Astrocyte of the spinal cord (primary cell): ENCODE measurements at regions not wholly inside any gene's neighbourhood (a gene's known extent, or its start where the extent isn't known, plus 50 kb on each side); places are given as distances from the start of the nearest gene placed in this dataset.

Source experiments
- DNase-seq: peaks from one replicate; pipeline ENCODE4 v3.0.0; 2011; ENCODE audit warnings: low read depth, low spot score
- H3K4me3 ChIP-seq: 2 replicates; pipeline ENCODE4 v1.5.1; 2011; ENCODE audit warnings: low read depth, mild to moderate bottlenecking, low read length, moderate library complexity
- CTCF ChIP-seq: IDR thresholded peaks from 2 replicates; pipeline ENCODE4 v1.5.1; 2012; ENCODE audit warnings: low read depth, mild to moderate bottlenecking, low read length, inconsistent platforms
- in situ Hi-C: cut with HindIII; loops from 2 replicates; pipeline ENCODE4 v1.10.0; 2017; ENCODE audit warnings: low sequenced_read_pairs

- in situ Hi-C loops = no loop called here
- TF ChIP-seq CTCF = no peak
- no peak for DNase-seq
- no peak overlapping the region for H3K4me3 ChIP-seq
Measured at GRCh38 chr9:80097476-80097875, 525.7 kb downstream of the TLE4 start.

GRCh38 chr9:80094176-80094771 lies 522.5 kb downstream of the TLE4 start:
- no peak for DNase-seq
- no peak for TF ChIP-seq CTCF
- in situ Hi-C loops = no loop called here

GRCh38 chr9:80093695-80094094 lies 521.9 kb downstream of the TLE4 start:
- TF ChIP-seq CTCF = no peak
- no peak overlapping the region for H3K4me3 ChIP-seq
- DNase-seq = no peak
- in situ Hi-C loops = no loop called here

More at GRCh38 chr9:80094176-80094771, 522.5 kb downstream of the TLE4 start:
- no peak overlapping the region for H3K4me3 ChIP-seq

GRCh38 chr9:80091526-80091925 lies 519.8 kb downstream of the TLE4 start:
- H3K4me3 ChIP-seq = no peak overlapping the region
- no peak for TF ChIP-seq CTCF
- in situ Hi-C loops = no loop called here
- no peak for DNase-seq

GRCh38 chr9:80090317-80090716 lies 518.6 kb downstream of the TLE4 start:
- H3K4me3 ChIP-seq = no peak overlapping the region
- no peak for TF ChIP-seq CTCF
- in situ Hi-C loops = no loop called here
- DNase-seq = no peak

- H3K4me3 ChIP-seq = no peak overlapping the region
- no peak for DNase-seq
- no peak for TF ChIP-seq CTCF
- in situ Hi-C loops = no loop called here
Measured at GRCh38 chr9:80086822-80087345, 515.1 kb downstream of the TLE4 start.
